H9 (cell line): ENCODE measurements at regions not wholly inside any gene's neighbourhood (a gene's known extent, or its start where the extent isn't known, plus 50 kb on each side); places are given as distances from the start of the nearest gene placed in this dataset.

Experiments
- DNase-seq: peaks from one replicate; pipeline ENCODE4 v3.0.0-alpha.2; 2017
- H2AFZ ChIP-seq: one replicate; pipeline ENCODE4 v1.6.1; 2013; ENCODE audit warnings: mild to moderate bottlenecking, low read length, control low read depth, moderate library complexity
- H2AK5ac ChIP-seq: 2 replicates; pipeline ENCODE4 v1.6.1; 2013; ENCODE audit warnings: low read length, control low read depth, mixed read lengths; ENCODE audit not compliant: insufficient read length
- H2BK120ac ChIP-seq: one replicate; pipeline ENCODE4 v1.6.1; 2013; ENCODE audit warnings: low read depth, mild to moderate bottlenecking, low read length, control low read depth, inconsistent platforms; ENCODE audit not compliant: poor library complexity, severe bottlenecking
- H2BK12ac ChIP-seq: 2 replicates; pipeline ENCODE4 v1.6.1; 2013; ENCODE audit warnings: low read length, control low read depth, mixed read lengths, low read depth; ENCODE audit not compliant: insufficient read length
- H2BK15ac ChIP-seq: 2 replicates; pipeline ENCODE4 v1.6.1; 2013; ENCODE audit warnings: low read depth, low read length, control low read depth
- H2BK20ac ChIP-seq: one replicate; pipeline ENCODE4 v1.6.1; 2013; ENCODE audit warnings: low read depth, mild to moderate bottlenecking, low read length, control low read depth, inconsistent platforms; ENCODE audit not compliant: poor library complexity, severe bottlenecking
- H2BK5ac ChIP-seq: 2 replicates; pipeline ENCODE4 v1.6.1; 2013; ENCODE audit warnings: low read length, control low read depth, mixed read lengths; ENCODE audit not compliant: insufficient read length
- H3K14ac ChIP-seq: 2 replicates; pipeline ENCODE4 v1.6.1; 2013; ENCODE audit warnings: low read length, control low read depth; ENCODE audit not compliant: insufficient read depth
- H3K18ac ChIP-seq: 2 replicates; pipeline ENCODE4 v1.6.1; 2013; ENCODE audit warnings: low read depth, mild to moderate bottlenecking, mixed read lengths, low read length, control low read depth; ENCODE audit not compliant: insufficient read length
- H3K23ac ChIP-seq: 2 replicates; pipeline ENCODE4 v1.6.1; 2013; ENCODE audit warnings: low read length, control low read depth, mixed read lengths, low read depth; ENCODE audit not compliant: insufficient read length
- H3K23me2 ChIP-seq: 2 replicates; pipeline ENCODE4 v1.6.1; 2013; ENCODE audit warnings: low read depth, mild to moderate bottlenecking, mixed read lengths, low read length, control low read depth; ENCODE audit not compliant: insufficient read length, poor library complexity, severe bottlenecking
- H3K27ac ChIP-seq: 2 replicates; pipeline ENCODE4 v1.5.1; 2013; ENCODE audit warnings: low read length, control low read depth, mixed read lengths, low read depth; ENCODE audit not compliant: insufficient read length
- H3K27me3 ChIP-seq: 2 replicates; pipeline ENCODE4 v1.6.1; 2013; ENCODE audit warnings: low read length, control low read depth, inconsistent platforms; ENCODE audit not compliant: insufficient read depth
- H3K4ac ChIP-seq: 2 replicates; pipeline ENCODE4 v1.6.1; 2013; ENCODE audit warnings: low read depth, mild to moderate bottlenecking, control low read depth, inconsistent platforms, low read length, moderate library complexity
- H3K4me1 ChIP-seq: 2 replicates; pipeline ENCODE4 v1.6.1; 2013; ENCODE audit warnings: low read length, control low read depth, inconsistent platforms; ENCODE audit not compliant: insufficient read depth
- H3K4me2 ChIP-seq: 2 replicates; pipeline ENCODE4 v1.6.1; 2013; ENCODE audit warnings: low read length, control low read depth, mixed read lengths; ENCODE audit not compliant: insufficient read length, insufficient read depth
- H3K56ac ChIP-seq: 2 replicates; pipeline ENCODE4 v1.6.1; 2013; ENCODE audit warnings: low read depth, mild to moderate bottlenecking, mixed read lengths, low read length, control low read depth; ENCODE audit not compliant: insufficient read length
- H3K79me1 ChIP-seq: 2 replicates; pipeline ENCODE4 v1.6.1; 2013; ENCODE audit warnings: low read depth, mild to moderate bottlenecking, moderate library complexity, low read length, control low read depth, inconsistent platforms; ENCODE audit not compliant: insufficient read depth, poor library complexity, severe bottlenecking
- H3K79me2 ChIP-seq: 2 replicates; pipeline ENCODE4 v1.6.1; 2013; ENCODE audit warnings: low read length, control low read depth, inconsistent platforms; ENCODE audit not compliant: insufficient read depth
- H3K9ac ChIP-seq: 2 replicates; pipeline ENCODE4 v1.6.1; 2013; ENCODE audit warnings: low read length, control low read depth, mixed read lengths; ENCODE audit not compliant: insufficient read length; ENCODE audit errors: extremely low read depth
- H3K9me3 ChIP-seq: one replicate; pipeline ENCODE4 v1.6.1; 2013; ENCODE audit warnings: low read depth, low read length, inconsistent platforms; ENCODE audit not compliant: control insufficient read depth
- H3T11ph ChIP-seq: one replicate; pipeline ENCODE4 v1.6.1; 2013; ENCODE audit warnings: mild to moderate bottlenecking, low read length, control low read depth, inconsistent platforms
- H4K20me1 ChIP-seq: one replicate; pipeline ENCODE4 v1.6.1; 2013; ENCODE audit not compliant: control insufficient read depth, insufficient read length, insufficient read depth
- H4K5ac ChIP-seq: 2 replicates; pipeline ENCODE4 v1.6.1; 2013; ENCODE audit warnings: low read depth, mild to moderate bottlenecking, mixed read lengths, low read length, control low read depth; ENCODE audit not compliant: insufficient read length
- H4K8ac ChIP-seq: replicated peaks from 2 replicates; pipeline ENCODE4 v1.6.1; 2013; ENCODE audit warnings: low read length, control low read depth, mixed read lengths, low read depth; ENCODE audit not compliant: insufficient read length
- H4K91ac ChIP-seq: 2 replicates; pipeline ENCODE4 v1.6.1; 2013; ENCODE audit warnings: low read depth, mild to moderate bottlenecking, moderate library complexity, mixed read lengths, low read length, control low read depth; ENCODE audit not compliant: insufficient read length
- H3K27ac Mint-ChIP-seq, 3 experiments: 2 replicates in 2 of 3; 3 replicates in 1 of 3; pipeline ENCODE4 v1.8.0; 2020 to 2021; ENCODE audit warnings: mixed read lengths in 3 of 3, mild to moderate bottlenecking in 1 of 3, moderate library complexity in 1 of 3
- H3K27me3 Mint-ChIP-seq: 2 replicates; pipeline ENCODE4 v1.8.0; 2021; ENCODE audit warnings: low read depth, mild to moderate bottlenecking, moderate library complexity, mixed read lengths
- H3K36me3 Mint-ChIP-seq, 3 experiments: 2 replicates in 2 of 3; 3 replicates in 1 of 3; pipeline ENCODE4 v1.8.0; 2020 to 2021; ENCODE audit warnings: low read depth in 3 of 3, mixed read lengths in 3 of 3; ENCODE audit not compliant: insufficient read depth in 1 of 3
- H3K4me1 Mint-ChIP-seq, 2 experiments: 2 replicates each; pipeline ENCODE4 v1.8.0; 2020; ENCODE audit warnings: mixed read lengths in 2 of 2
- H3K4me3 Mint-ChIP-seq, 2 experiments: 2 replicates in 1 of 2; 3 replicates in 1 of 2; pipeline ENCODE4 v1.8.0; 2020 to 2021; ENCODE audit warnings: mild to moderate bottlenecking in 2 of 2, mixed read lengths in 2 of 2, moderate library complexity in 1 of 2
- H3K9me3 Mint-ChIP-seq, 2 experiments: 2 replicates in 1 of 2; 3 replicates in 1 of 2; pipeline ENCODE4 v1.8.0; 2020; ENCODE audit warnings: mild to moderate bottlenecking in 2 of 2, mixed read lengths in 2 of 2, moderate library complexity in 1 of 2
- WGBS: extraction: QIAGEN DNeasy Blood & Tissue Kit; methylation state at CpG from one replicate; pipeline ENCODE4 v1.1.7; 2013; ENCODE audit warnings: missing lambda C conversion rate, low lambda C conversion rate, mixed read lengths; ENCODE audit not compliant: insufficient read length; ENCODE audit errors: extremely low coverage; 5-methylcytosine and 5-hydroxymethylcytosine counted together
- TF ChIP-seq, protein P1 (sequence below): fragments of 200-600 bp; sonication (generic); conservative IDR thresholded peaks from 3 replicates; pipeline ENCODE4 v1.8.0; 2021; ENCODE audit warnings: antibody characterized with exemption, mild to moderate bottlenecking

DNA sequence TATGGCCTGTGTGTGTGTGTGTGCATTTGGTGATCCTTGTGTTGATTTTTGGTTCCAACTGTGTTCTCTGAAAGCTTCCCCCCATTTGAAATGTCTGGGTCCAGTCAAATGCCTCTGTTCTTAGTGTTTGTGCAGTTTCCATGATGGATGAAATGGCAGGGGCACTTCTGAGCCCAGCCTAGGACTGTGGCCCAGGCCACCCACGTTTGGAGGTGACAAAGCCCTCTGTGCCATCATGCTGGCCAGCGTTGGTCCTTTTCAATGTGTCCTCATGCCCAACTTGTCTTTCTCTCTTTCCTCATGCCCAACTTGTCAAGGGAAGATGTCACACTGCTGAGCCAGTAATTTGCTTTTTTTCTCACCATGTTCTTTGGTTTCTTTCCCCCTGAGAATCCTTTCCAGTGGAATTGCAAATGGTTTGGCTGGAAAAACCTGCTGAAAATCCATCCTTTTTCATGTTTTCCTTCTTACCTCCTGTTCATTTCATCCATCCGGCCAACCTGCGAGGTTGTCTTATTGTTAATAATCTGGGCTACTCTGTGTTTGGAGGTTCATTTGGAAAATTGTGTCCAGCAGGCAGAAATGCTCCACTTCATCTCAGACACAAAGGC is 113.7 kb upstream of the NAV2 start:
- Histone ChIP-seq H3K79me2 (no peaks in the 10 kb centered on the region), H3K14ac (no peak overlapping the region), H3K23ac (no peak overlapping the region), H3K79me1 (no peaks in the 10 kb centered on the region), H3K9me3 (no peaks in the 10 kb centered on the region), H2BK20ac (no peak overlapping the region), H3K27me3 (no peaks in the 10 kb centered on the region), H4K5ac (no peak overlapping the region), H3K56ac (no peak overlapping the region), H3K27ac (no peak overlapping the region), H2BK15ac (no peak overlapping the region), H2AK5ac (no peak overlapping the region), H3K4me2 (no peak overlapping the region), H4K91ac (no peak overlapping the region), H4K20me1 (no peaks in the 10 kb centered on the region), H3K9ac (no peak overlapping the region), H3K23me2 (no peaks in the 10 kb centered on the region), H3K18ac (no peak overlapping the region), H3T11ph (no peak overlapping the region), H2BK120ac (no peak overlapping the region), H2AFZ (no peak overlapping the region), H4K8ac (no peak overlapping the region), H2BK5ac (no peak overlapping the region), H2BK12ac (no peak overlapping the region), H3K4me1 (no peaks in the 10 kb centered on the region), H3K4ac (no peak overlapping the region)
- WGBS, result no CpG with 5 or more reads among the region's 4 CpGs
- peaks cover 4 to 5% of the 10 kb centered on the region in 2 experiments for H3K9me3 Mint-ChIP-seq
- peaks cover 10 to 13% of the 10 kb centered on the region in 2 experiments for H3K4me1 Mint-ChIP-seq
- TF ChIP-seq, protein P1, sequence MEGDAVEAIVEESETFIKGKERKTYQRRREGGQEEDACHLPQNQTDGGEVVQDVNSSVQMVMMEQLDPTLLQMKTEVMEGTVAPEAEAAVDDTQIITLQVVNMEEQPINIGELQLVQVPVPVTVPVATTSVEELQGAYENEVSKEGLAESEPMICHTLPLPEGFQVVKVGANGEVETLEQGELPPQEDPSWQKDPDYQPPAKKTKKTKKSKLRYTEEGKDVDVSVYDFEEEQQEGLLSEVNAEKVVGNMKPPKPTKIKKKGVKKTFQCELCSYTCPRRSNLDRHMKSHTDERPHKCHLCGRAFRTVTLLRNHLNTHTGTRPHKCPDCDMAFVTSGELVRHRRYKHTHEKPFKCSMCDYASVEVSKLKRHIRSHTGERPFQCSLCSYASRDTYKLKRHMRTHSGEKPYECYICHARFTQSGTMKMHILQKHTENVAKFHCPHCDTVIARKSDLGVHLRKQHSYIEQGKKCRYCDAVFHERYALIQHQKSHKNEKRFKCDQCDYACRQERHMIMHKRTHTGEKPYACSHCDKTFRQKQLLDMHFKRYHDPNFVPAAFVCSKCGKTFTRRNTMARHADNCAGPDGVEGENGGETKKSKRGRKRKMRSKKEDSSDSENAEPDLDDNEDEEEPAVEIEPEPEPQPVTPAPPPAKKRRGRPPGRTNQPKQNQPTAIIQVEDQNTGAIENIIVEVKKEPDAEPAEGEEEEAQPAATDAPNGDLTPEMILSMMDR, result no peak
- DNase-seq, result no peak
- no peak overlapping the region for H3K27ac Mint-ChIP-seq
- H3K4me3 Mint-ChIP-seq, result no peak overlapping the region
- H3K27me3 Mint-ChIP-seq, result peaks cover 9% of the 10 kb centered on the region
- no peaks in the 10 kb centered on the region; a peak in 2 of 7 replicates for H3K36me3 Mint-ChIP-seq
